Sigmoid colon (tissue), 6 donors: ENCODE measurements at regions not wholly inside any gene's neighbourhood (a gene's known extent, or its start where the extent isn't known, plus 50 kb on each side); places are given as distances from the start of the nearest gene placed in this dataset.

Experiments used
- DNase-seq: peaks from one replicate; pipeline ENCODE4 v3.0.0-alpha.2; 2019
- H3K27ac ChIP-seq, 4 donors: fragments of 200-600 bp; sonication (generic); one replicate each; pipeline ENCODE4 v1.5.1; 2016 to 2019; ENCODE audit warnings: mild to moderate bottlenecking in 1 of 4
- H3K27me3 ChIP-seq, 3 donors: fragments of 200-600 bp; sonication (generic); one replicate each; pipeline ENCODE4 v1.5.1; 2019; ENCODE audit warnings: mild to moderate bottlenecking in 1 of 3
- H3K36me3 ChIP-seq, 4 donors: fragments of 200-600 bp; sonication (generic); one replicate each; pipeline ENCODE4 v1.5.1; 2016 to 2019
- H3K4me1 ChIP-seq, 4 donors: fragments of 200-600 bp; sonication (generic); one replicate each; pipeline ENCODE4 v1.5.1; 2017 to 2019
- H3K4me3 ChIP-seq, 4 donors: fragments of 200-600 bp; sonication (generic); one replicate each; pipeline ENCODE4 v1.5.1; 2017 to 2019; ENCODE audit warnings: mild to moderate bottlenecking in 2 of 4, moderate library complexity in 1 of 4
- H3K9me3 ChIP-seq, 4 donors: fragments of 200-600 bp in 3 of 4; sonication (generic) in 3 of 4; one replicate each; pipeline versions ENCODE4 v1.5.1 to v1.6.1; 2013 to 2019
- CTCF ChIP-seq, 4 experiments: fragments of 450-650 bp in 3 of 4; fragments of 200-600 bp in 1 of 4; IDR thresholded peaks; one replicate each; pipeline ENCODE4 v1.5.1; 2016 to 2019; ENCODE audit warnings: antibody characterized with exemption in 4 of 4, mild to moderate bottlenecking in 3 of 4, moderate library complexity in 2 of 4
- EP300 ChIP-seq, 4 donors: sonication (generic); formaldehyde crosslinking; IDR thresholded peaks; one replicate each; pipeline ENCODE4 v1.6.1; 2017; ENCODE audit warnings: antibody characterized with exemption in 4 of 4
- POLR2A ChIP-seq, 2 donors: fragments of 450-650 bp; IDR thresholded peaks; one replicate each; pipeline ENCODE4 v1.6.1; 2016; ENCODE audit warnings: antibody characterized with exemption in 2 of 2, mild to moderate bottlenecking in 2 of 2, moderate library complexity in 2 of 2
- POLR2AphosphoS5 ChIP-seq, 4 donors: sonication (generic); formaldehyde crosslinking; IDR thresholded peaks; one replicate each; pipeline ENCODE4 v1.6.1; 2017; ENCODE audit warnings: antibody characterized with exemption in 4 of 4
- WGBS, 2 donors: extraction: QIAGEN DNeasy Blood & Tissue Kit; methylation state at CpG; one replicate each; pipeline ENCODE4 v1.1.7; 2013; 5-methylcytosine and 5-hydroxymethylcytosine counted together
- intact Hi-C: fragments of 100-400 bp; cut with DNase I; formaldehyde crosslinking; loops from one replicate; pipeline ENCODE4 v1.15.1; 2023
- donor health status: healthy with polysubstance abuse.
- donor health status: healthy.

- no peak overlapping the region for H3K27ac ChIP-seq
- no peak overlapping the region for H3K4me3 ChIP-seq
- 65 to 76% methylated on average over 4 of the region's 4 CpGs for WGBS, 2 donors
- no peak for DNase-seq
- H3K4me1 ChIP-seq = no peaks in the 10 kb centered on the region
- H3K36me3 ChIP-seq = no peaks in the 10 kb centered on the region
- peaks cover 3 to 7% (median 4%) of the 10 kb centered on the region in 4 donors for H3K9me3 ChIP-seq
- TF ChIP-seq POLR2A (IDR thresholded peaks at IDR 0.05) (no peak), CTCF (IDR thresholded peaks at IDR 0.05) (no peak), EP300 (IDR thresholded peaks at IDR 0.05) (no peak), POLR2AphosphoS5 (IDR thresholded peaks at IDR 0.05) (no peak)
- H3K27me3 ChIP-seq = no peaks in the 10 kb centered on the region
- intact Hi-C loops = no loop called here
These were observed 167.7 kb downstream of the VAPA start for GRCh38 chr18:10081492-10081891.

GRCh38 chr18:10085416-10085815 is 171.6 kb downstream of the VAPA start:
- intact Hi-C loops = loop anchor here (5.0 kb wide), 1 partner anchor 87 kb away; no protein-coding TSS in a partner anchor
- TF ChIP-seq POLR2AphosphoS5 (IDR thresholded peaks at IDR 0.05) = no peak
- TF ChIP-seq POLR2A (IDR thresholded peaks at IDR 0.05) = no peak
- TF ChIP-seq CTCF (IDR thresholded peaks at IDR 0.05) = no peak
- TF ChIP-seq EP300 (IDR thresholded peaks at IDR 0.05) = no peak
- peaks cover 3 to 7% (median 4%) of the 10 kb centered on the region in 4 donors for H3K9me3 ChIP-seq
- DNase-seq = no peak
- H3K4me3 ChIP-seq = no peak overlapping the region
- H3K27ac ChIP-seq = no peak overlapping the region
- H3K27me3 ChIP-seq = no peaks in the 10 kb centered on the region
- H3K4me1 ChIP-seq = no peaks in the 10 kb centered on the region
- H3K36me3 ChIP-seq = no peaks in the 10 kb centered on the region
- WGBS, 2 donors = 40 to 72% methylated on average over 4 of the region's 4 CpGs

DNA sequence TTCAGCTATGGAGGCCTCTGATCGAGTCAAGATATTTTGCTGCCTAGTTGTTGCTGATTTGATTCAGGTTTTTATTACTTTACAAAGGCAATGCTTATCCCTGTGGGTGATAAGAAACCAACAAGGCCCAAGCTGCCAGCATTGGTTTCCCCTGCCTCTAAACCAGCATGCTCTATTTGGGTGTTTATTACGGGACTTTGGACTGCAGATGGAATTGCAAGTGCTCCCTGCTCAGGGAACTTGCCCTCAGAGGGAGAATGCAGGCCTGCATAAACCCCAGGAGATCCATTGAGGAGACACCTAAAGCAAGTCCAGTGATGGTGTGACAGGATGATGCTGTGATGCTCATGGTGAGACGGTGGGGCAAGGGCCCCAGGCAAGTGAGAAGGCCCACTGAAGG is 172.1 kb downstream of the VAPA start:
- H3K36me3 ChIP-seq = no peaks in the 10 kb centered on the region
- intact Hi-C loops = loop anchor here (5.0 kb wide), 1 partner anchor 86 kb away; no protein-coding TSS in a partner anchor
- no peak overlapping the region for H3K4me3 ChIP-seq
- no peak for DNase-seq
- TF ChIP-seq CTCF (IDR thresholded peaks at IDR 0.05) = no peak
- TF ChIP-seq EP300 (IDR thresholded peaks at IDR 0.05) = no peak
- TF ChIP-seq POLR2A (IDR thresholded peaks at IDR 0.05) = no peak
- WGBS, 2 donors = 23 to 75% methylated on average over 3 of the region's 3 CpGs
- peaks cover 3 to 7% (median 4%) of the 10 kb centered on the region in 4 donors for H3K9me3 ChIP-seq
- no peaks in the 10 kb centered on the region for H3K27me3 ChIP-seq
- H3K27ac ChIP-seq = no peak overlapping the region
- H3K4me1 ChIP-seq = no peaks in the 10 kb centered on the region

GRCh38 chr18:10086458-10087210 is 172.8 kb downstream of the VAPA start:
- H3K36me3 ChIP-seq = no peaks in the 10 kb centered on the region
- intact Hi-C loops = loop anchor here (5.0 kb wide), 1 partner anchor 86 kb away; no protein-coding TSS in a partner anchor
- 40 to 77% methylated on average over 13 of the region's 13 CpGs for WGBS, 2 donors
- no peaks in the 10 kb centered on the region for H3K4me1 ChIP-seq
- TF ChIP-seq POLR2A (IDR thresholded peaks at IDR 0.05) (no peak), EP300 (IDR thresholded peaks at IDR 0.05) (no peak), CTCF (IDR thresholded peaks at IDR 0.05) (no peak), POLR2AphosphoS5 (IDR thresholded peaks at IDR 0.05) (no peak)
- H3K9me3 ChIP-seq = peaks cover 3 to 7% (median 4%) of the 10 kb centered on the region in 4 donors
- H3K4me3 ChIP-seq = no peak overlapping the region
- DNase-seq = no peak
- no peak overlapping the region for H3K27ac ChIP-seq
- no peaks in the 10 kb centered on the region for H3K27me3 ChIP-seq
